OCI-LY3 (cell line): ENCODE measurements at regions not wholly inside any gene's neighbourhood (a gene's known extent, or its start where the extent isn't known, plus 50 kb on each side); places are given as distances from the start of the nearest gene placed in this dataset.

Source experiments
- H2AFZ ChIP-seq: fragments of 200-600, 300-600 bp; shearing (Covaris generic); 2 replicates; pipeline ENCODE4 v1.6.0; 2014; ENCODE audit warnings: antibody characterized with exemption, low read depth, low read length
- H3K27ac ChIP-seq: fragments of 200-600, 300-600 bp; sonication (generic); 2 replicates; pipeline ENCODE4 v1.5.1; 2014; ENCODE audit warnings: mild to moderate bottlenecking, low read length, moderate library complexity, mixed read lengths
- H3K27me3 ChIP-seq: fragments of 200-600, 300-600 bp; sonication (generic); 2 replicates; pipeline ENCODE4 v1.6.1; 2014; ENCODE audit warnings: low read depth, low read length, mixed read lengths
- H3K36me3 ChIP-seq: fragments of 200-600, 300-600 bp; sonication (generic); replicated peaks from 2 replicates; pipeline ENCODE3; 2014; ENCODE audit warnings: low read depth, low read length, mixed read lengths
- H3K4me1 ChIP-seq: fragments of 300-600, 200-600 bp; sonication (generic); 2 replicates; pipeline ENCODE4 v1.6.1; 2014; ENCODE audit warnings: low read length, mixed read lengths
- H3K4me2 ChIP-seq: fragments of 200-600, 300-600 bp; sonication (generic); 2 replicates; pipeline ENCODE4 v1.6.1; 2014; ENCODE audit warnings: low read length, mixed read lengths
- H3K4me3 ChIP-seq: fragments of 300-600, 200-600 bp; sonication (generic); 2 replicates; pipeline ENCODE4 v1.5.1; 2014; ENCODE audit warnings: antibody characterized with exemption, mild to moderate bottlenecking, low read length, moderate library complexity
- H3K79me2 ChIP-seq: fragments of 300-600, 200-600 bp; shearing (Covaris generic); 2 replicates; pipeline ENCODE4 v1.6.1; 2014; ENCODE audit warnings: mild to moderate bottlenecking, low read length, mixed read lengths
- H3K9ac ChIP-seq: fragments of 300-600, 200-600 bp; shearing (Covaris generic); 2 replicates; pipeline ENCODE4 v1.6.0; 2014; ENCODE audit warnings: mild to moderate bottlenecking, low read length, moderate library complexity
- H3K9me3 ChIP-seq: fragments of 200-600, 300-600 bp; shearing (Covaris generic); 2 replicates; pipeline ENCODE4 v1.6.1; 2014; ENCODE audit warnings: low read length, mixed read lengths; ENCODE audit not compliant: insufficient read depth
- H4K20me1 ChIP-seq: fragments of 200-600, 300-600 bp; sonication (generic); 2 replicates; pipeline ENCODE4 v1.6.1; 2016; ENCODE audit warnings: low read length, mixed read lengths; ENCODE audit not compliant: insufficient read depth
- CTCF ChIP-seq: fragments of 200-600, 300-600 bp; sonication (generic); IDR thresholded peaks from 2 replicates; pipeline ENCODE4 v1.5.1; 2014; ENCODE audit warnings: antibody characterized with exemption, low read length, low read depth
- EZH2phosphoT487 ChIP-seq: fragments of 200-600 bp; shearing (Covaris generic); IDR thresholded peaks from 2 replicates; pipeline ENCODE4 v1.6.1; 2018; ENCODE audit warnings: antibody characterized with exemption, mixed run types, low read depth

- Histone ChIP-seq H3K79me2 (no peaks in the 10 kb centered on the region), H3K27me3 (no peaks in the 10 kb centered on the region), H3K4me2 (no peak overlapping the region), H3K9ac (no peak overlapping the region), H3K36me3 (no peaks in the 10 kb centered on the region), H4K20me1 (no peaks in the 10 kb centered on the region), H3K4me3 (no peak overlapping the region), H3K4me1 (no peaks in the 10 kb centered on the region), H3K9me3 (no peaks in the 10 kb centered on the region), H2AFZ (no peak overlapping the region), H3K27ac (no peak overlapping the region)
- no peak for TF ChIP-seq CTCF
- no peak for TF ChIP-seq EZH2phosphoT487
These were observed 620.1 kb downstream of the OLFM4 start for GRCh38 chr13:53648673-53649072.

DNA sequence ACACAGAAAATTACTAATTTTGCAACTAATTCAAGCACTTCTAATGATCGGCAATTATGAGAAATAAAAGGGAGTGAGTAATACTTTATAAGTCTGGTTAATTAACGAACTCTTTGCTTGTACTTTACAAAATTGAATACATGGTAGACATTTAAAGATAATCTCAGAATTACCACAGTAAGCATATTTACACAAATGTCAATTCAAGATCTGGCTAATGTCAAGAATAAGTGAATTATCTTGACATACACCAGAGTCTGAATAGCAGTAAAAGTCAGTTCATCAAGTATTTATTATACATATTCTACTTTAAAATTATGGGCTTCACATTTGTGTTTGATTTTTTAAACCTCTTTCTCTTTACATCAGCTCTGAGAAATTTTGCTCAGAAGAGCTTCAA is 643.4 kb downstream of the OLFM4 start:
- H3K4me3 ChIP-seq = no peak overlapping the region
- no peaks in the 10 kb centered on the region for H3K79me2 ChIP-seq
- H4K20me1 ChIP-seq = no peaks in the 10 kb centered on the region
- H3K27me3 ChIP-seq = no peaks in the 10 kb centered on the region
- H3K4me1 ChIP-seq = no peaks in the 10 kb centered on the region
- H3K27ac ChIP-seq = no peak overlapping the region
- TF ChIP-seq CTCF = no peak
- TF ChIP-seq EZH2phosphoT487 = no peak
- H3K4me2 ChIP-seq = no peak overlapping the region
- H3K9me3 ChIP-seq = no peaks in the 10 kb centered on the region
- no peaks in the 10 kb centered on the region for H3K36me3 ChIP-seq
- H2AFZ ChIP-seq = no peak overlapping the region
- H3K9ac ChIP-seq = no peak overlapping the region

GRCh38 chr13:53683146-53683545 is 654.5 kb downstream of the OLFM4 start:
- Histone ChIP-seq H3K27ac (peak overlapping the region; percentile 74), H3K36me3 (peaks cover 61% of the 10 kb centered on the region)
- TF ChIP-seq CTCF (no peak), EZH2phosphoT487 (no peak)

DNA sequence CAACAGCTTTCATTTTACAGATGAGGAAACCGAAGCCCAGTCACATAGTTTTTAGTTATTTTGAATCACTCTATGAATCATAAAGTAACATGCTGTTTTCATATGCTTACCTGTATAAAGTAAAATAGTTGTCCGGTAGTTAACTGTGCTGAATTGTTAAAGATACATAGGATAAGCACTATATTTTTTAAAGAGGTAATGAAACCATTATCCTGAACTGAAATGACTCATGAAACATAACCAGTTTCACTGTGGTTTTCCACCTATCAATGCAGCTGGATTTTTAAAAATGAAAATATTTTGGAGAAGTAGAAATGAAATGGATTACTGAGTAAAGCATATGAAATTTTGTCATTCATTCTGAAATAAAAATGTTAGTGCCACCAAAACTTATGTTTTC is 655.0 kb downstream of the OLFM4 start:
- Histone ChIP-seq H3K9ac (no peak overlapping the region), H3K4me3 (no peak overlapping the region), H4K20me1 (no peaks in the 10 kb centered on the region), H3K27ac (peak overlapping the region; percentile 74), H3K27me3 (no peaks in the 10 kb centered on the region), H3K36me3 (peaks cover 61% of the 10 kb centered on the region), H3K9me3 (peaks cover 25% of the 10 kb centered on the region), H2AFZ (no peak overlapping the region), H3K79me2 (no peaks in the 10 kb centered on the region), H3K4me2 (peak overlapping the region; percentile 7; the same call in 1 of the 2 replicates), H3K4me1 (peaks cover 42% of the 10 kb centered on the region)
- TF ChIP-seq EZH2phosphoT487 (no peak), CTCF (no peak)

More at GRCh38 chr13:53683146-53683545, 654.5 kb downstream of the OLFM4 start:
- peaks cover 42% of the 10 kb centered on the region for H3K4me1 ChIP-seq
- no peaks in the 10 kb centered on the region for H4K20me1 ChIP-seq
- H2AFZ ChIP-seq = no peak overlapping the region
- no peak overlapping the region for H3K9ac ChIP-seq
- H3K27me3 ChIP-seq = no peaks in the 10 kb centered on the region
- H3K79me2 ChIP-seq = no peaks in the 10 kb centered on the region
- H3K4me2 ChIP-seq = peak overlapping the region; percentile 7; the same call in 1 of the 2 replicates
- no peak overlapping the region for H3K4me3 ChIP-seq
- peaks cover 25% of the 10 kb centered on the region for H3K9me3 ChIP-seq
